NCI-H2227 (cell line): ENCODE measurements at regions not wholly inside any gene's neighbourhood (a gene's known extent, or its start where the extent isn't known, plus 50 kb on each side); places are given as distances from the start of the nearest gene placed in this dataset.
"Not testable (repeated sequence)": the region's sequence is repeated elsewhere in the genome, so short reads cannot be mapped to it uniquely, and the experiment has no call there.

Experiments
- DNase-seq: peaks from one replicate; lab custom pipeline; 2025; ENCODE audit not compliant: unreplicated experiment; lab: John Stamatoyannopoulos, UW

GRCh38 chr6:11427723-11428245, 109.8 kb upstream of the TMEM170B start:
- DNase-seq = no peak

GRCh38 chr6:11427091-11427722, 110.3 kb upstream of the TMEM170B start:
- no peak for DNase-seq

GRCh38 chr6:11426571-11426970, 111.0 kb upstream of the TMEM170B start:
- no peak for DNase-seq

- DNase-seq = no peak
These were observed 111.7 kb upstream of the TMEM170B start for GRCh38 chr6:11425876-11426275.

- DNase-seq = no peak
These were observed 112.1 kb upstream of the TMEM170B start for GRCh38 chr6:11425431-11425871.

GRCh38 chr6:11424395-11425034, 113.0 kb upstream of the TMEM170B start:
- no peak for DNase-seq

- no peak for DNase-seq
These were observed 113.9 kb upstream of the TMEM170B start for GRCh38 chr6:11423667-11424066.

GRCh38 chr6:11423072-11423471, 114.5 kb upstream of the TMEM170B start:
- DNase-seq = no peak

- no peak for DNase-seq
These were observed 117.6 kb upstream of the TMEM170B start for GRCh38 chr6:11419763-11420453.

GRCh38 chr6:11418290-11418905, 119.2 kb upstream of the TMEM170B start:
- no peak for DNase-seq

GRCh38 chr6:11416936-11417576, 120.5 kb upstream of the TMEM170B start:
- DNase-seq = no peak

- DNase-seq = not testable (repeated sequence)
These were observed 121.2 kb upstream of the TMEM170B start for GRCh38 chr6:11416099-11416935.

- DNase-seq = no peak
These were observed 122.0 kb upstream of the TMEM170B start for GRCh38 chr6:11415557-11415956.

- no peak for DNase-seq
These were observed 123.2 kb upstream of the TMEM170B start for GRCh38 chr6:11414176-11414963.

GRCh38 chr6:11413728-11414127, 123.8 kb upstream of the TMEM170B start:
- DNase-seq = no peak

- DNase-seq = no peak
These were observed 124.3 kb upstream of the TMEM170B start for GRCh38 chr6:11413117-11413687.

- no peak for DNase-seq
These were observed 124.9 kb upstream of the TMEM170B start for GRCh38 chr6:11412616-11413015.

GRCh38 chr6:11412011-11412424, 125.5 kb upstream of the TMEM170B start:
- no peak for DNase-seq

- DNase-seq = no peak
These were observed 126.0 kb upstream of the TMEM170B start for GRCh38 chr6:11411593-11411992.
